SK-N-MC (cell line): ENCODE measurements at regions not wholly inside any gene's neighbourhood (a gene's known extent, or its start where the extent isn't known, plus 50 kb on each side); places are given as distances from the start of the nearest gene placed in this dataset.
"Not testable (repeated sequence)": the region's sequence is repeated elsewhere in the genome, so short reads cannot be mapped to it uniquely, and the experiment has no call there.

Experiments
- DNase-seq: peaks from one replicate; pipeline ENCODE4 v3.0.0-alpha.2; 2011; ENCODE audit warnings: low read depth, low spot score
- H3K27ac ChIP-seq: fragments of 200-600 bp; sonication (generic); 2 replicates; pipeline ENCODE4 v1.5.1; 2016; ENCODE audit warnings: mixed run types
- H3K36me3 ChIP-seq: fragments of 200-600 bp; sonication (generic); 2 replicates; pipeline ENCODE4 v1.6.1; 2017; ENCODE audit warnings: antibody characterized with exemption, low read length, mixed read lengths; ENCODE audit not compliant: insufficient read depth
- H3K4me3 ChIP-seq: fragments of 200-600 bp; sonication (generic); 2 replicates; pipeline ENCODE4 v1.5.1; 2016
- H3K9ac ChIP-seq: fragments of 200-600 bp; sonication (generic); 2 replicates; pipeline ENCODE4 v1.8.0; 2017; ENCODE audit warnings: mixed run types, mixed read lengths; ENCODE audit not compliant: insufficient read length
- H3K9me3 ChIP-seq: fragments of 200-600 bp; sonication (generic); 2 replicates; pipeline ENCODE4 v1.6.1; 2017; ENCODE audit warnings: low read depth, mild to moderate bottlenecking, antibody characterized with exemption, low read length, moderate library complexity, mixed read lengths
- EZH2 ChIP-seq: fragments of 200-600 bp; sonication (generic); IDR thresholded peaks from one replicate; pipeline ENCODE4 v1.6.1; 2017; ENCODE audit warnings: antibody characterized with exemption
- FOXP2 ChIP-seq: optimal IDR thresholded peaks from 2 replicates; pipeline ENCODE3; 2011; ENCODE audit warnings: mild to moderate bottlenecking, moderate library complexity; ENCODE audit not compliant: insufficient read depth; ENCODE audit errors: extremely low read length, control extremely low read depth
- POLR2AphosphoS5 ChIP-seq: IDR thresholded peaks from 2 replicates; pipeline ENCODE4 v1.6.1; 2012; ENCODE audit warnings: mild to moderate bottlenecking, low read depth, low read length, borderline replicate concordance

DNA sequence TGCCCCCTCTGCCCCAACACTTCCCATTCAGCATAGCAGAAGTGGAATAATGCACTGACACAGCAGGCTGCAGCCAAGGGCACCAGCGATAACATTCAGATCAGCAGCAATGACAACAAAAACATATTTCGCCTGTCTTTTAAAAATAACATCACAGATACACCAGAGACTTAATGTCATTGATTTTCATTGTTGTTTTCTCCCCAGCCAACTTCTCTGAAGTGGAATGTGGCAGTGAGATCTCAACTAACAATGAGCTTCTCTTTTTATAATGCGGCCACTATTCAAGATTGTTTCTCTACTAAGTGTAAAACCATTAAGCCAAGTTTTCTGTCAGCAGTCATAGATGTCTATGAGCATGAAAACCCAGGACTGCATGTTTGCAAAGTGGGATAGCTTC lies 158.2 kb upstream of the TMEM229A start:
- no peaks in the 10 kb centered on the region for H3K36me3 ChIP-seq
- no peak overlapping the region for H3K4me3 ChIP-seq
- H3K9me3 ChIP-seq: no peaks in the 10 kb centered on the region
- no peak for TF ChIP-seq EZH2
- no peak for TF ChIP-seq POLR2AphosphoS5
- no peak for TF ChIP-seq FOXP2
- H3K27ac ChIP-seq: no peak overlapping the region
- H3K9ac ChIP-seq: no peak overlapping the region
- no peak for DNase-seq

DNA sequence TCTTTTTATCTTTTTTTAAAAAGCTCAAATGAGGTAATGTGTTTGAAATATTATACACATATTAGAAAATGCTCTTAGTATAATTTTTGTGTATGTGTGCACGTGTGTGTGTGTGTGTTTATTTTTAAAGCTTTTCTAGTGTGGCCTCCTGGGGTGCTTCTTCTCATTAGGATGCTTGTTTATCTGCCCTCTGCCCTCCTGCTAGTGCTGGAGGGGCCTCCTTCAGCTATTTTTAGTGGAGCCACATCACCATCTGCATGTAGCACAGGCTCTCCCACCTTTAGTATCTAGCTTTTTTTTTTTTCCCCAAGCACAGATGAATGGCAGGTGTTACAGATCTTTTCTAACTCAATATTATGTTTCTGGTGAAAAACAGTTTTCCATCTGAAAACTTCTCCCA lies 155.7 kb upstream of the TMEM229A start:
- DNase-seq: no peak
- Histone ChIP-seq H3K9me3 (no peaks in the 10 kb centered on the region), H3K9ac (no peak overlapping the region), H3K36me3 (no peaks in the 10 kb centered on the region), H3K4me3 (no peak overlapping the region), H3K27ac (no peak overlapping the region)
- no peak for TF ChIP-seq FOXP2
- no peak for TF ChIP-seq EZH2
- TF ChIP-seq POLR2AphosphoS5: no peak

DNA sequence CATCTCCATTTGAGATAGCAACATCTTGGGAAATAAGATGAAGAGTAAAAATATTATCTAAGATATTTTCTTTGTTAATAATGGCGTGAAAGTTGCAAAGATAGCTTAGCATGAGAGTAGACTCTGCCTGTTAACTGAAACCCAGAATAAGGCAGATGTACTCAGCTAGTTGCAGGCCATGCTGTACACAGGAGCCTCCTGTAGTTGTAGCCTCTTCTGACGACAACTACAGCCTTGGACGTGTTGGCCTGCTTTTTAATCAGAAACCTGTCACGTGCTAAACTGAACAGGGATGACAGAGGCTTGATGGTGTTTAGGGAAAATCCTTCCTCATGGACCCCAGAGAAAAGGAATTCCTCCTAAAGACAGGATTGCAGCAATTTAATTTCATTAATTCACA lies 155.1 kb upstream of the TMEM229A start:
- H3K27ac ChIP-seq: no peak overlapping the region
- H3K4me3 ChIP-seq: no peak overlapping the region
- no peaks in the 10 kb centered on the region for H3K36me3 ChIP-seq
- no peaks in the 10 kb centered on the region for H3K9me3 ChIP-seq
- no peak overlapping the region for H3K9ac ChIP-seq
- DNase-seq: no peak
- TF ChIP-seq FOXP2: no peak
- TF ChIP-seq EZH2: no peak
- TF ChIP-seq POLR2AphosphoS5: no peak

GRCh38 chr7:124183649-124184048 lies 150.8 kb upstream of the TMEM229A start:
- Histone ChIP-seq H3K27ac (no peak overlapping the region), H3K36me3 (no peaks in the 10 kb centered on the region), H3K9me3 (no peaks in the 10 kb centered on the region), H3K4me3 (no peak overlapping the region), H3K9ac (no peak overlapping the region)
- TF ChIP-seq POLR2AphosphoS5 (no peak), EZH2 (no peak), FOXP2 (no peak)
- no peak for DNase-seq

DNA sequence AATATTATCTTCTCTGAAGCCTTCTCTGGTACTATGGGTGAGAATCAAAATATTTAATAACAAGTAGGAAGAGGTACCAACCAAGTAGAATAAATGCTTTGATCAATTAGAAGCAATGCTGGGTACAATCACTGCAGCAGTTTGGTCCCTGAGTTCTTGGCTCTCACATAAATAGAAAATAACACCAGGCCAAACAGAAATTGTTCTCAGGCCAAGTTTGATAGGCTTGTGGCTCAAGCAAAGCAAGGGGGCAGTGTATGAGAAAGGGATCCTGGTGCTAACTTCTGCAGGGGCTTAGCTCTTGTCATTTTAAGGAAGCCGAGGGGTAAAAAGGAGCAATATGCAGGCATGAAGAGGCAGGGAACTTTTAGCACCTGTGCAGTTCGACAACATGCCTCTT lies 146.8 kb upstream of the TMEM229A start:
- no peaks in the 10 kb centered on the region for H3K9me3 ChIP-seq
- no peak overlapping the region for H3K27ac ChIP-seq
- no peak overlapping the region for H3K4me3 ChIP-seq
- TF ChIP-seq POLR2AphosphoS5: no peak
- TF ChIP-seq EZH2: no peak
- no peak for TF ChIP-seq FOXP2
- DNase-seq: no peak
- no peaks in the 10 kb centered on the region for H3K36me3 ChIP-seq
- H3K9ac ChIP-seq: no peak overlapping the region

DNA sequence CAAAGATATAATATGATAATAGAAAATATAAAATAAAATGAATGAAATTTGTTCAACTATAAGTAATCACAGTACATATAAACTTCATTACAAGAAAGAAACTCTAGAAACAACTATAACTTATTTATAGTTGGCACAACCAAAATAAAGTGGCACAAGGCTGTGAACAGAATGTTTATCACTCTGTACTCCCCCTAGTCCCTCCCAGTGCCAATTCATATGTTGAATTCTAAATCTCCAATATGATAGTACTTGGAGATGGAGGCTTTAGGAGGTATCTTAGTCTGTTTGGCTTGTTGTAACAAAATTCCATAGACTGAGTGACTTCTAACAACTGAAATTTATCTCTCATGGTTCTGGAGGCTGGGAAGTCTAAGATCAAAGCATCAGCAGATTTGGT lies 145.0 kb upstream of the TMEM229A start:
- no peak for TF ChIP-seq POLR2AphosphoS5
- TF ChIP-seq FOXP2: no peak
- no peak for TF ChIP-seq EZH2
- no peak overlapping the region for H3K4me3 ChIP-seq
- H3K9ac ChIP-seq: no peak overlapping the region
- no peaks in the 10 kb centered on the region for H3K36me3 ChIP-seq
- H3K9me3 ChIP-seq: no peaks in the 10 kb centered on the region
- no peak for DNase-seq
- no peak overlapping the region for H3K27ac ChIP-seq

DNA sequence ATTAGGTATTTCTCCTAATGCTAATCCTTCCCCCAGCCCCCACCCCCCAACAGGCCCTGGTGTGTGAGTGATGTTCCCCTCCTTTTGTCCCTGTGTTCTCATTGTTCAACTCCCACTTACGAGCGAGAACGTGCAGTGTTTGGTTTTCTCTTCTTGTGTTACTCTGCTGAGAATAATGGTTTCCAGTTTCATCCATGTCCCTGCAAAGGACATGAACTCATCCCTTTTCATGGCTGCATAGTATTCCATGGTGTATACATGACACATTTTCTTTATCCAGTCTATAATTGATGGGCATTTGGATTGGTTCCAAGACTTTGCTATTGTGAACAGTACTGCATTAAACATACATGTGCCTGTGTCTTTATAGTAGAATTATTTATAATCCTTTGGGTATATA lies 138.9 kb upstream of the TMEM229A start:
- H3K36me3 ChIP-seq, H3K9ac ChIP-seq, DNase-seq, H3K27ac ChIP-seq, H3K9me3 ChIP-seq, H3K4me3 ChIP-seq: not testable (repeated sequence)

GRCh38 chr7:124171068-124171467 lies 138.2 kb upstream of the TMEM229A start:
- Histone ChIP-seq H3K9ac (no peak overlapping the region), H3K4me3 (no peak overlapping the region), H3K9me3 (no peaks in the 10 kb centered on the region), H3K36me3 (no peaks in the 10 kb centered on the region), H3K27ac (no peak overlapping the region)
- DNase-seq: peak; percentile 26
- TF ChIP-seq EZH2: no peak
- TF ChIP-seq FOXP2: no peak
- no peak for TF ChIP-seq POLR2AphosphoS5

GRCh38 chr7:124168616-124169015 lies 135.7 kb upstream of the TMEM229A start:
- no peak overlapping the region for H3K27ac ChIP-seq
- H3K9ac ChIP-seq: no peak overlapping the region
- no peak overlapping the region for H3K4me3 ChIP-seq
- H3K9me3 ChIP-seq: no peaks in the 10 kb centered on the region
- no peak for DNase-seq
- H3K36me3 ChIP-seq: no peaks in the 10 kb centered on the region
- TF ChIP-seq FOXP2 (no peak), EZH2 (no peak), POLR2AphosphoS5 (no peak)

DNA sequence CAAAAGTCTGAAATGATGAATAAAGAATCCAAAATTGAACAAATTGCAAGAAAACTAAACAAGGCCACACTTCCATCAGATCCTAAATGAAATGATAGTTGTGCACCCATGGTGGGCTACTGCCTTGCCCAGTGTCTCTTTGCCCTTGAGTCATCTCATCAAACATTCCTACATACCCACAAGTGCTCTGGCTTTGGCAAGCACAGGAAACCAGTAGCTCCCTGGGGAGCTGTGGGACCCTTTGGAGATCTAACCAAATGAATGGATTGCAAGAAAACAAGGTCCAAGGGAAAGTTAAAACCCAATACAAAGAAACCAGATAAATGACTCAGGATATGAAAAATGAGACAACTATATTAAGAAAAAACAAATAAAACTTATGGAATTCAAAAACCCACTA lies 129.8 kb upstream of the TMEM229A start:
- no peak for DNase-seq
- no peaks in the 10 kb centered on the region; the same call in 1 of the 2 replicates for H3K9me3 ChIP-seq
- TF ChIP-seq EZH2 (no peak), FOXP2 (no peak)
- no peak overlapping the region for H3K9ac ChIP-seq
- H3K4me3 ChIP-seq: no peak overlapping the region
- H3K36me3 ChIP-seq: no peaks in the 10 kb centered on the region
- no peak overlapping the region for H3K27ac ChIP-seq
